Adrenal gland (tissue), 9 donors: ENCODE measurements at regions not wholly inside any gene's neighbourhood (a gene's known extent, or its start where the extent isn't known, plus 50 kb on each side); places are given as distances from the start of the nearest gene placed in this dataset.

Experiments used
- DNase-seq, 7 donors: peaks; one replicate each; pipeline ENCODE4 v3.0.0-alpha.2; 2019 to 2020
- H3K27ac ChIP-seq, 5 donors: fragments of 200-600 bp; sonication (generic) in 4 of 5; 1 replicate in 3 of 5; 2 replicates in 2 of 5; pipeline versions ENCODE4 v1.5.1 to v1.8.0; 2016 to 2020; ENCODE audit warnings: mild to moderate bottlenecking in 1 of 5
- H3K27me3 ChIP-seq: fragments of 200-600 bp; 2 replicates; pipeline ENCODE4 v1.8.0; 2021
- H3K36me3 ChIP-seq, 2 donors: fragments of 200-600 bp; replicated peaks in 1 of 2; 1 replicate in 1 of 2; 2 replicates in 1 of 2; pipeline versions ENCODE4 v1.5.1 to v1.8.0; 2018 to 2022
- H3K4me1 ChIP-seq, 2 donors: fragments of 200-600 bp; replicated peaks in 1 of 2; 1 replicate in 1 of 2; 2 replicates in 1 of 2; pipeline versions ENCODE4 v1.5.1 to v1.8.0; 2018 to 2021
- H3K4me3 ChIP-seq, 4 donors: fragments of 200-600 bp; sonication (generic) in 3 of 4; one replicate each; pipeline ENCODE4 v1.5.1; 2016 to 2018
- H3K9me3 ChIP-seq, 3 donors: fragments of 200-600 bp; sonication (generic) in 1 of 3; replicated peaks in 1 of 3; 1 replicate in 2 of 3; 2 replicates in 1 of 3; pipeline versions ENCODE4 v1.5.1 to v1.8.0; 2016 to 2021
- POLR2A ChIP-seq, 2 donors: fragments of 450-650 bp; IDR thresholded peaks; one replicate each; pipeline ENCODE4 v1.6.1; 2017; ENCODE audit warnings: antibody characterized with exemption in 2 of 2, mild to moderate bottlenecking in 2 of 2, moderate library complexity in 1 of 2
- WGBS, 4 donors: extraction: QIAGEN DNeasy Blood & Tissue Kit in 2 of 4; methylation state at CpG; one replicate each; pipeline versions ENCODE4 v1.1.5 to v1.1.7; 2013 to 2017; 5-methylcytosine and 5-hydroxymethylcytosine counted together
- intact Hi-C, 2 donors: fragments of 100-400 bp; cut with DNase I; formaldehyde crosslinking; loops; one replicate each; pipeline versions ENCODE4 v1.14.1 to v1.15.0; 2022 to 2023
- TF ChIP-seq, protein P1 (sequence below), 6 experiments: fragments of 450-650 bp in 4 of 6; fragments of 200-600 bp in 2 of 6; sonication (generic) in 1 of 6; IDR thresholded peaks; 1 replicate in 5 of 6; 2 replicates in 1 of 6; pipeline versions ENCODE4 v1.5.1 to v1.8.0; 2016 to 2021; ENCODE audit warnings: antibody characterized with exemption in 6 of 6, mild to moderate bottlenecking in 2 of 6, moderate library complexity in 1 of 6
- donor health status: healthy with polysubstance abuse.
- donor health status: Bipolar disorder and iron deficiency.
- donor health status: DM: yes; HTN: yes; CAD: no.
- donor health status: DM: no; HTN: no; CAD: no.
- donor health status: DM: no; HTN: no; CAD: no.

DNA sequence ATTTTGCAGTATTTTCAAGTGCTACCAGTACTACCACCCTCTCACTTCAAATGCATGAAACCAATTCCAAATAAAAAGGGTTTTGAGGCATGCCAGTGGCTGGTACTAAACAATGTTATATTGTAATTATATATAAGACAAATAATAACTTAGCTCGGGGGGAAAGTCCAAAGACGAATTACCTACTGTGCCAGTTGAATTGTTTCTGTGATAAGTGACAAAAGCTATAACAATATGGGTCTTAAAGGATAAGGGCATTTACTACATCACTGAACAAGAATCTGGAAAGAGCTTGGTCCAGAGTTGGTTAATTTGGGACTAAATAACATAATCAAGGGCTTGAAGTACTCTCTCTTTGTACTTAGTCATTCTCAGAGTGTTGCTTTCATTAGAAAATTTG is 404.7 kb upstream of the CHAC2 start:
- WGBS, 4 donors = 79 to 87% (median 81%) methylated on average over 2 of the region's 2 CpGs
- Histone ChIP-seq H3K27me3 (no peaks in the 10 kb centered on the region), H3K9me3 (peaks cover 0 to 6% (median 0%) of the 10 kb centered on the region in 3 donors), H3K4me3 (no peak overlapping the region), H3K27ac (no peak overlapping the region), H3K4me1 (no peaks in the 10 kb centered on the region), H3K36me3 (no peaks in the 10 kb centered on the region)
- DNase-seq = no peak
- TF ChIP-seq, protein P1, sequence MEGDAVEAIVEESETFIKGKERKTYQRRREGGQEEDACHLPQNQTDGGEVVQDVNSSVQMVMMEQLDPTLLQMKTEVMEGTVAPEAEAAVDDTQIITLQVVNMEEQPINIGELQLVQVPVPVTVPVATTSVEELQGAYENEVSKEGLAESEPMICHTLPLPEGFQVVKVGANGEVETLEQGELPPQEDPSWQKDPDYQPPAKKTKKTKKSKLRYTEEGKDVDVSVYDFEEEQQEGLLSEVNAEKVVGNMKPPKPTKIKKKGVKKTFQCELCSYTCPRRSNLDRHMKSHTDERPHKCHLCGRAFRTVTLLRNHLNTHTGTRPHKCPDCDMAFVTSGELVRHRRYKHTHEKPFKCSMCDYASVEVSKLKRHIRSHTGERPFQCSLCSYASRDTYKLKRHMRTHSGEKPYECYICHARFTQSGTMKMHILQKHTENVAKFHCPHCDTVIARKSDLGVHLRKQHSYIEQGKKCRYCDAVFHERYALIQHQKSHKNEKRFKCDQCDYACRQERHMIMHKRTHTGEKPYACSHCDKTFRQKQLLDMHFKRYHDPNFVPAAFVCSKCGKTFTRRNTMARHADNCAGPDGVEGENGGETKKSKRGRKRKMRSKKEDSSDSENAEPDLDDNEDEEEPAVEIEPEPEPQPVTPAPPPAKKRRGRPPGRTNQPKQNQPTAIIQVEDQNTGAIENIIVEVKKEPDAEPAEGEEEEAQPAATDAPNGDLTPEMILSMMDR (IDR thresholded peaks at IDR 0.05) = no peak
- TF ChIP-seq POLR2A (IDR thresholded peaks at IDR 0.05) = no peak
- intact Hi-C loops = no loop called here

DNA sequence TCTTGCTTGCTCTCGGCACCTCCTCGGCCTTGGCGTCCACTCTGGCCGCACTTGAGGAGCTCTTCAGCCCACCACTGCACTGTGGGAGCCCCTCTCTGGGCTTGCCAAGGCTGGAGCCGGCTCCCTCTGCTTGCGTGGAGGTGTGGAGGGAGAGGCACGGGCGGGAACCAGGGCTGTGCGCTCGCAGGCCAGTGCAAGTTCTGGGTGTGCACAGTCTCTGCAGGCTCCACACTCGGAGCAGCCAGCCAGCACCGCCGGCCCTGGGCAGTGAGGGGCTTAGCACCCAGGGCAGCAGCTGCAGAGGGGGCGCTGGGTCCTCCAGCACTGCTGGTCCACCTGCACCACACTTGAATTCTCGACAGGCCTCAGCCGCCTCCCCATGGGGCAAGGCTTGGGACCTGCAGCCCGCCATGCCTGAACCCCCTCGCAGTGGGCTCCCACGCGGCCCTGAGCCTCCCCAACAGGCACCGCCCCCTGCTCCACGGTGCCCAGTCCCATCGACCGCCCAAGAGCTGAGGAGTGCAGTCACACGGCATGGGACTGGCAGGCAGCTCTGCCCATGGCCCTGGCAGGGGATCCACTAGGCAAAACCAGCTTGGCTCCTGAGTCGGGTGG is 411.2 kb upstream of the CHAC2 start:
- Histone ChIP-seq H3K36me3 (no peaks in the 10 kb centered on the region), H3K27me3 (no peaks in the 10 kb centered on the region), H3K27ac (no peak overlapping the region), H3K9me3 (no peaks in the 10 kb centered on the region), H3K4me1 (no peaks in the 10 kb centered on the region), H3K4me3 (no peak overlapping the region)
- no peak for TF ChIP-seq POLR2A (IDR thresholded peaks at IDR 0.05)
- TF ChIP-seq, protein P1 (IDR thresholded peaks at IDR 0.05) = no peak
- no peak for DNase-seq
- 89 to 95% (median 91%) methylated on average over 10 to 26 of the region's 26 CpGs for WGBS, 4 donors
- intact Hi-C loops = no loop called here

DNA sequence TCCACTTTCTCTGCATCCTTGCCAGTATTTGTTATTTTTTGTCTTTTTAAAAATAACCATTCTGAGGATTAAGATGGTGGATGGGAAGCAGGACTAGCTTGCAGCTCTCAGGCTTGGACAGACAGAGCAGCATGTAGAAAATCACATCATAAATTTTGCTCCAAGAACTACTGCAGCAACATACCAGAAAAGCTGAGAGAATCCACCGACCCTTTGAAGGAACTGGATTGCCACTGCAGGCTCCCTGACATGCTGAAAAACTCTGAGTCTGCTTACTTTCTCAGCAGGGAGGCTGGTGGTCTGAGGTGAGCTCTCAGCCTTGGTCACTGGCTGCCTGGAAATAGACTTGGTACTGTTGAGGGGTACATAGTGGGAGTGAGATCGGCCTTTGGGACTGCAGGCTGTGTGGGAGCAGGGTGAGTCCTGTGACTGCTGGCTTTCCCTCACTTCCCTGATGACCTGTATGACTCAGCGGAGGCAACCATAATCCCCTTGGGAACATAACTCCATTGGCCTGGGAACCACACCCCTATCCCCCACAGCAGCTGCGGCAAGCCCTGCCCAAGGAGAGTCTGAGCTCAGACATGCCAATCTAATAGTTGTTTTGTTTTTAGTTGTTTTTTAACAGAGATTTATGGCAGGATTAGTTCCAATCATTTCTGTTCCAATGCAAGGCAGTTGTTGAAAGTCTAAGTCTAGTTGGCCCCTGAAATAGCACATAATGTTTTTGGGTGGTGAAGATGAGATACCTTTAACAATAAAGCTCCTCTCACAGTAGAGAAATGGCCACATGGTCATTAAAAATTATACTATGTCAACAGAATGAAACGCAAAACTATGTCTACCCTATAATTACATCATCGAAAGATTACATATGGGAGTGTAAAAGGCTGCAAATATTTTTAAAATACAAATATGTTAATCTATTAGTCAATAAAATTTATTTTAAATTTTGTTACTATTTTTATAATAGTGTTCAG is 414.2 kb upstream of the CHAC2 start:
- WGBS, 4 donors = 75 to 90% (median 82%) methylated on average over 5 to 6 of the region's 6 CpGs
- intact Hi-C loops = no loop called here
- Histone ChIP-seq H3K9me3 (no peaks in the 10 kb centered on the region), H3K4me3 (no peak overlapping the region), H3K27me3 (no peaks in the 10 kb centered on the region), H3K4me1 (no peaks in the 10 kb centered on the region), H3K27ac (no peak overlapping the region), H3K36me3 (no peaks in the 10 kb centered on the region)
- no peak for TF ChIP-seq POLR2A (IDR thresholded peaks at IDR 0.05)
- DNase-seq = no peak

DNA sequence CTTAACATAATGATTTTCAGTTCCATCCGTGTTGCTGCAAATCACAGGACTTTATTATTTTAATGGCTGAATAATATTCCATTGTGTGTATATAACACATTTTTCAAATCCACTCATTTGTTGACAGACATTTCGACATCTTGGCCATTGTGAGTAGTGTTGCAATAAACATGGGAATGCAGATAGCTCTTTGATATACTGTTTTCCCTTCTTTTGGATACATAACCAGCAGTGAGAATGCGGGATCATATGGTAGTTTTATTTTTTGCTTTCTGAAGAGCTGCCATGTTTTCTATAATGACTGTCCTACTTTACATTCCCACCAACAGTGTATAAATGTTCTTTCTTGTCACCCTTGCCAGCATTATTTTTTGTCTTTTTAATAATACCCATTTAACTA is 420.3 kb upstream of the CHAC2 start:
- no peak overlapping the region for H3K27ac ChIP-seq
- TF ChIP-seq POLR2A (IDR thresholded peaks at IDR 0.05) = no peak
- TF ChIP-seq, protein P1 (IDR thresholded peaks at IDR 0.05) = no peak
- intact Hi-C loops = no loop called here

More for the DNA sequence above, 420.3 kb upstream of the CHAC2 start:
- Histone ChIP-seq H3K4me3 (no peak overlapping the region), H3K4me1 (no peaks in the 10 kb centered on the region), H3K27me3 (no peaks in the 10 kb centered on the region), H3K9me3 (no peaks in the 10 kb centered on the region), H3K36me3 (no peaks in the 10 kb centered on the region)
- WGBS, 4 donors = 70 to 85% (median 78%) methylated on average over 3 of the region's 3 CpGs
- no peak for DNase-seq
